PC-9 (cell line): ENCODE measurements at regions not wholly inside any gene's neighbourhood (a gene's known extent, or its start where the extent isn't known, plus 50 kb on each side); places are given as distances from the start of the nearest gene placed in this dataset.

Experiments used
- BruUV-seq: library from RNA; stranded (reverse); fragments of 400-500 nt; replicated peaks from 2 replicates; lab custom pipeline; 2021; lab: Mats Ljungman, UMichigan
- CTCF ChIA-PET: fragments of 300-600 bp; sonication (Branson Sonifier 250); formaldehyde crosslinking; loops from one replicate; lab custom pipeline; 2022; ENCODE audit warnings: antibody characterized with exemption; lab: Charles Lee
- POLR2A ChIA-PET: fragments of 300-600 bp; sonication (Branson Sonifier 250); formaldehyde crosslinking; loops from one replicate; lab custom pipeline; 2022; ENCODE audit warnings: antibody characterized with exemption; ENCODE audit not compliant: unreplicated experiment; lab: Charles Lee
- DNase-seq, 2 experiments: peaks; one replicate each; pipeline versions ENCODE4 v3.0.0 to v3.0.0-alpha.2; 2015 to 2022; ENCODE audit warnings: mixed read lengths in 1 of 2
- H2AFZ ChIP-seq: fragments of 200-600 bp; sonication (generic); 2 replicates; pipeline ENCODE4 v1.8.1; 2017; ENCODE audit warnings: antibody characterized with exemption
- H3F3A ChIP-seq: fragments of 200-600 bp; sonication (generic); 2 replicates; pipeline ENCODE4 v1.8.1; 2017; ENCODE audit warnings: antibody characterized with exemption, mild to moderate bottlenecking, low read depth; ENCODE audit not compliant: insufficient read depth
- H3K27ac ChIP-seq: fragments of 200-600 bp; sonication (generic); 2 replicates; pipeline ENCODE4 v1.6.1; 2016; ENCODE audit warnings: mixed run types
- H3K27me3 ChIP-seq: fragments of 200-600 bp; sonication (generic); 2 replicates; pipeline ENCODE4 v1.6.1; 2016; ENCODE audit warnings: low read depth, mixed run types; ENCODE audit not compliant: insufficient read depth
- H3K36me3 ChIP-seq: fragments of 200-600 bp; sonication (generic); 2 replicates; pipeline ENCODE4 v1.6.1; 2016; ENCODE audit warnings: low read depth, mixed run types
- H3K4me1 ChIP-seq: fragments of 200-600 bp; sonication (generic); replicated peaks from 2 replicates; pipeline ENCODE4 v1.6.1; 2016; ENCODE audit warnings: mixed run types; ENCODE audit not compliant: insufficient read depth
- H3K4me2 ChIP-seq: fragments of 200-600 bp; sonication (generic); 2 replicates; pipeline ENCODE4 v1.6.1; 2017; ENCODE audit warnings: mixed run types
- H3K4me3 ChIP-seq: fragments of 200-600 bp; sonication (generic); 2 replicates; pipeline ENCODE4 v1.6.1; 2016; ENCODE audit warnings: mixed run types
- H3K79me2 ChIP-seq: fragments of 200-600 bp; sonication (generic); 2 replicates; pipeline ENCODE4 v1.6.1; 2017; ENCODE audit warnings: low read depth, mixed run types
- H3K9me2 ChIP-seq: fragments of 200-600 bp; sonication (generic); 2 replicates; pipeline ENCODE4 v1.8.1; 2017; ENCODE audit warnings: mild to moderate bottlenecking; ENCODE audit not compliant: insufficient read depth
- H3K9me3 ChIP-seq: fragments of 200-600 bp; sonication (generic); 2 replicates; pipeline ENCODE4 v1.8.1; 2016; ENCODE audit warnings: low read depth; ENCODE audit not compliant: insufficient read depth
- H4K20me1 ChIP-seq: fragments of 200-600 bp; sonication (generic); 2 replicates; pipeline ENCODE4 v1.8.1; 2017; ENCODE audit not compliant: insufficient read depth
- CTCF ChIP-seq: fragments of 200-600 bp; sonication (generic); conservative IDR thresholded peaks from 2 replicates; pipeline ENCODE4 v1.6.1; 2017; ENCODE audit warnings: mixed run types, antibody characterized with exemption, mild to moderate bottlenecking, moderate library complexity
- EZH2 ChIP-seq: fragments of 200-600 bp; sonication (generic); IDR thresholded peaks from 2 replicates; pipeline ENCODE4 v1.8.0; 2017; ENCODE audit warnings: antibody characterized with exemption, low read depth
- intact Hi-C: fragments of 100-400 bp; cut with micrococcal nuclease; formaldehyde crosslinking; loops from one replicate; pipeline ENCODE4 v1.10.0; 2022; ENCODE audit not compliant: unreplicated experiment

GRCh38 chr3:87837076-87837475, 221.7 kb downstream of the CGGBP1 start:
- DNase-seq: no peak
- Histone ChIP-seq H3K27me3 (no peaks in the 10 kb centered on the region), H3K4me1 (0 out of 2 replicates have a peak, but pooled peaks cover 6% of the 10 kb centered on the region), H2AFZ (no peak overlapping the region), H3K9me2 (no peaks in the 10 kb centered on the region), H3K9me3 (no peaks in the 10 kb centered on the region; the same call in 1 of the 2 replicates), H4K20me1 (no peaks in the 10 kb centered on the region), H3K27ac (no peak overlapping the region), H3K36me3 (no peaks in the 10 kb centered on the region), H3F3A (no peaks in the 10 kb centered on the region), H3K79me2 (no peaks in the 10 kb centered on the region), H3K4me2 (no peak overlapping the region), H3K4me3 (no peak overlapping the region)
- CTCF ChIA-PET: no interaction called here
- no peak for TF ChIP-seq EZH2
- TF ChIP-seq CTCF: no peak
- POLR2A ChIA-PET: no interaction called here
- no TSS peak for BruUV-seq
- intact Hi-C loops: no loop called here

- Histone ChIP-seq H3K79me2 (no peaks in the 10 kb centered on the region), H3K27me3 (no peaks in the 10 kb centered on the region), H3K9me2 (no peaks in the 10 kb centered on the region), H3K27ac (no peak overlapping the region), H3K4me1 (0 out of 2 replicates have a peak, but pooled peaks cover 6% of the 10 kb centered on the region), H3K4me3 (no peak overlapping the region), H2AFZ (no peak overlapping the region), H4K20me1 (no peaks in the 10 kb centered on the region), H3K9me3 (no peaks in the 10 kb centered on the region; the same call in 1 of the 2 replicates), H3K4me2 (no peak overlapping the region), H3K36me3 (no peaks in the 10 kb centered on the region), H3F3A (no peaks in the 10 kb centered on the region)
- POLR2A ChIA-PET: no interaction called here
- BruUV-seq: no TSS peak
- DNase-seq: no peak
- no peak for TF ChIP-seq EZH2
- no peak for TF ChIP-seq CTCF
- CTCF ChIA-PET: no interaction called here
- intact Hi-C loops: no loop called here
Measured at GRCh38 chr3:87836026-87836425, 222.8 kb downstream of the CGGBP1 start.

- POLR2A ChIA-PET: no interaction called here
- no peak overlapping the region for H3K4me3 ChIP-seq
- CTCF ChIA-PET: no interaction called here
- H3K36me3 ChIP-seq: no peaks in the 10 kb centered on the region
- no peaks in the 10 kb centered on the region for H3K27me3 ChIP-seq
- no peaks in the 10 kb centered on the region for H3K79me2 ChIP-seq
- H3K9me3 ChIP-seq: no peaks in the 10 kb centered on the region; the same call in 1 of the 2 replicates
- H3K4me1 ChIP-seq: 0 out of 2 replicates have a peak, but pooled peaks cover 6% of the 10 kb centered on the region
- H3K9me2 ChIP-seq: no peaks in the 10 kb centered on the region
- BruUV-seq: no TSS peak
- DNase-seq: no peak
- H3K27ac ChIP-seq: no peak overlapping the region
- TF ChIP-seq CTCF: no peak
- TF ChIP-seq EZH2: no peak
- no peaks in the 10 kb centered on the region for H3F3A ChIP-seq
- intact Hi-C loops: no loop called here
- no peak overlapping the region for H2AFZ ChIP-seq
- H3K4me2 ChIP-seq: no peak overlapping the region
- no peaks in the 10 kb centered on the region for H4K20me1 ChIP-seq
Measured at GRCh38 chr3:87835236-87835635, 223.6 kb downstream of the CGGBP1 start.
